PC-9 (cell line): ENCODE measurements at regions not wholly inside any gene's neighbourhood (a gene's known extent, or its start where the extent isn't known, plus 50 kb on each side); places are given as distances from the start of the nearest gene placed in this dataset.

Experiments
- BruUV-seq: library from RNA; stranded (reverse); fragments of 400-500 nt; replicated peaks from 2 replicates; lab custom pipeline; 2021; lab: Mats Ljungman, UMichigan
- CTCF ChIA-PET: fragments of 300-600 bp; sonication (Branson Sonifier 250); formaldehyde crosslinking; loops from one replicate; lab custom pipeline; 2022; ENCODE audit warnings: antibody characterized with exemption; lab: Charles Lee
- POLR2A ChIA-PET: fragments of 300-600 bp; sonication (Branson Sonifier 250); formaldehyde crosslinking; loops from one replicate; lab custom pipeline; 2022; ENCODE audit warnings: antibody characterized with exemption; ENCODE audit not compliant: unreplicated experiment; lab: Charles Lee
- DNase-seq, 2 experiments: peaks; one replicate each; pipeline versions ENCODE4 v3.0.0 to v3.0.0-alpha.2; 2015 to 2022; ENCODE audit warnings: mixed read lengths in 1 of 2
- H2AFZ ChIP-seq: fragments of 200-600 bp; sonication (generic); 2 replicates; pipeline ENCODE4 v1.8.1; 2017; ENCODE audit warnings: antibody characterized with exemption
- H3F3A ChIP-seq: fragments of 200-600 bp; sonication (generic); 2 replicates; pipeline ENCODE4 v1.8.1; 2017; ENCODE audit warnings: antibody characterized with exemption, mild to moderate bottlenecking, low read depth; ENCODE audit not compliant: insufficient read depth
- H3K27ac ChIP-seq: fragments of 200-600 bp; sonication (generic); 2 replicates; pipeline ENCODE4 v1.6.1; 2016; ENCODE audit warnings: mixed run types
- H3K27me3 ChIP-seq: fragments of 200-600 bp; sonication (generic); 2 replicates; pipeline ENCODE4 v1.6.1; 2016; ENCODE audit warnings: low read depth, mixed run types; ENCODE audit not compliant: insufficient read depth
- H3K36me3 ChIP-seq: fragments of 200-600 bp; sonication (generic); 2 replicates; pipeline ENCODE4 v1.6.1; 2016; ENCODE audit warnings: low read depth, mixed run types
- H3K4me1 ChIP-seq: fragments of 200-600 bp; sonication (generic); replicated peaks from 2 replicates; pipeline ENCODE4 v1.6.1; 2016; ENCODE audit warnings: mixed run types; ENCODE audit not compliant: insufficient read depth
- H3K4me2 ChIP-seq: fragments of 200-600 bp; sonication (generic); 2 replicates; pipeline ENCODE4 v1.6.1; 2017; ENCODE audit warnings: mixed run types
- H3K4me3 ChIP-seq: fragments of 200-600 bp; sonication (generic); 2 replicates; pipeline ENCODE4 v1.6.1; 2016; ENCODE audit warnings: mixed run types
- H3K79me2 ChIP-seq: fragments of 200-600 bp; sonication (generic); 2 replicates; pipeline ENCODE4 v1.6.1; 2017; ENCODE audit warnings: low read depth, mixed run types
- H3K9me2 ChIP-seq: fragments of 200-600 bp; sonication (generic); 2 replicates; pipeline ENCODE4 v1.8.1; 2017; ENCODE audit warnings: mild to moderate bottlenecking; ENCODE audit not compliant: insufficient read depth
- H3K9me3 ChIP-seq: fragments of 200-600 bp; sonication (generic); 2 replicates; pipeline ENCODE4 v1.8.1; 2016; ENCODE audit warnings: low read depth; ENCODE audit not compliant: insufficient read depth
- H4K20me1 ChIP-seq: fragments of 200-600 bp; sonication (generic); 2 replicates; pipeline ENCODE4 v1.8.1; 2017; ENCODE audit not compliant: insufficient read depth
- CTCF ChIP-seq: fragments of 200-600 bp; sonication (generic); conservative IDR thresholded peaks from 2 replicates; pipeline ENCODE4 v1.6.1; 2017; ENCODE audit warnings: mixed run types, antibody characterized with exemption, mild to moderate bottlenecking, moderate library complexity
- EZH2 ChIP-seq: fragments of 200-600 bp; sonication (generic); IDR thresholded peaks from 2 replicates; pipeline ENCODE4 v1.8.0; 2017; ENCODE audit warnings: antibody characterized with exemption, low read depth
- intact Hi-C: fragments of 100-400 bp; cut with micrococcal nuclease; formaldehyde crosslinking; loops from one replicate; pipeline ENCODE4 v1.10.0; 2022; ENCODE audit not compliant: unreplicated experiment

- ChIA-PET POLR2A (no interaction called here), CTCF (no interaction called here)
- Histone ChIP-seq H3K27me3 (no peaks in the 10 kb centered on the region), H4K20me1 (no peaks in the 10 kb centered on the region), H3K4me3 (no peak overlapping the region), H3K9me2 (no peaks in the 10 kb centered on the region), H3K27ac (no peak overlapping the region), H3K9me3 (no peaks in the 10 kb centered on the region), H3K4me1 (no peaks in the 10 kb centered on the region), H2AFZ (no peak overlapping the region), H3F3A (no peaks in the 10 kb centered on the region), H3K4me2 (no peak overlapping the region), H3K79me2 (no peaks in the 10 kb centered on the region), H3K36me3 (no peaks in the 10 kb centered on the region)
- intact Hi-C loops, result no loop called here
- no TSS peak for BruUV-seq
- no peak for DNase-seq
- TF ChIP-seq EZH2 (no peak), CTCF (no peak)
Measured at GRCh38 chr15:96565266-96565665, 234.8 kb downstream of the NR2F2 start.

GRCh38 chr15:96574782-96575181 is 244.3 kb downstream of the NR2F2 start:
- Histone ChIP-seq H3K9me3 (no peaks in the 10 kb centered on the region), H3K27me3 (no peaks in the 10 kb centered on the region), H3K4me2 (no peak overlapping the region), H3K36me3 (no peaks in the 10 kb centered on the region), H3K9me2 (no peaks in the 10 kb centered on the region), H3F3A (no peaks in the 10 kb centered on the region), H3K4me1 (no peaks in the 10 kb centered on the region), H3K79me2 (no peaks in the 10 kb centered on the region), H2AFZ (no peak overlapping the region), H3K27ac (no peak overlapping the region), H4K20me1 (no peaks in the 10 kb centered on the region), H3K4me3 (no peak overlapping the region)
- POLR2A ChIA-PET, result no interaction called here
- CTCF ChIA-PET, result no interaction called here
- intact Hi-C loops, result no loop called here
- TF ChIP-seq EZH2, result no peak
- TF ChIP-seq CTCF, result no peak
- DNase-seq, result no peak
- no TSS peak for BruUV-seq

- Histone ChIP-seq H3K9me3 (no peaks in the 10 kb centered on the region), H3K4me1 (no peaks in the 10 kb centered on the region), H3K4me3 (no peak overlapping the region), H2AFZ (no peak overlapping the region), H3K36me3 (no peaks in the 10 kb centered on the region), H3K27me3 (no peaks in the 10 kb centered on the region), H3K9me2 (no peaks in the 10 kb centered on the region), H3K4me2 (no peak overlapping the region), H3K79me2 (no peaks in the 10 kb centered on the region), H3K27ac (no peak overlapping the region), H3F3A (no peaks in the 10 kb centered on the region), H4K20me1 (no peaks in the 10 kb centered on the region)
- CTCF ChIA-PET, result no interaction called here
- BruUV-seq, result no TSS peak
- no peak for TF ChIP-seq EZH2
- TF ChIP-seq CTCF, result no peak
- DNase-seq, result no peak
- intact Hi-C loops, result no loop called here
- POLR2A ChIA-PET, result no interaction called here
Measured at GRCh38 chr15:96576596-96576995, 246.1 kb downstream of the NR2F2 start.
